ENCODE measurements at regions not wholly inside any gene's neighbourhood (a gene's known extent, or its start where the extent isn't known, plus 50 kb on each side); places are given as distances from the start of the nearest gene placed in this dataset.

- TF ChIP-seq YY1 (IDR thresholded peaks at IDR 0.05; ENCODE audit: extremely low read depth, insufficient replicate concordance, low read depth, low read length) (no peak), SIN3A (IDR thresholded peaks at IDR 0.05; ENCODE audit: low read depth) (no peak), EZH2 (IDR thresholded peaks at IDR 0.05) (no peak), ZFX (IDR thresholded peaks at IDR 0.05) (no peak), POLR2A (IDR thresholded peaks at IDR 0.05; ENCODE audit: borderline replicate concordance, extremely low read depth, insufficient read depth, insufficient read length) (no peak), FOSL1 (IDR thresholded peaks at IDR 0.05; ENCODE audit: low read depth) (no peak), ELF1 (IDR thresholded peaks at IDR 0.05; ENCODE audit: borderline replicate concordance, low read depth) (no peak), SRF (IDR thresholded peaks at IDR 0.05; ENCODE audit: low read depth) (no peak), TCF7L2 (IDR thresholded peaks at IDR 0.05; ENCODE audit: borderline replicate concordance, extremely low read depth, insufficient read depth, insufficient read length) (no peak), MAX (IDR thresholded peaks at IDR 0.05) (no peak), RAD21 (IDR thresholded peaks at IDR 0.05; ENCODE audit: low read depth) (no peak), POLR2AphosphoS5 (IDR thresholded peaks at IDR 0.05; ENCODE audit: low read depth, low read length) (no peak), EZH2phosphoT487 (IDR thresholded peaks at IDR 0.05; ENCODE audit: borderline replicate concordance) (no peak), CEBPB (IDR thresholded peaks at IDR 0.05; ENCODE audit: low read depth) (no peak), CBX3 (IDR thresholded peaks at IDR 0.05; ENCODE audit: low read depth) (no peak), SP1 (IDR thresholded peaks at IDR 0.05; ENCODE audit: low read depth) (no peak), ATF3 (IDR thresholded peaks at IDR 0.05) (no peak)
- TF ChIP-seq, protein P1, sequence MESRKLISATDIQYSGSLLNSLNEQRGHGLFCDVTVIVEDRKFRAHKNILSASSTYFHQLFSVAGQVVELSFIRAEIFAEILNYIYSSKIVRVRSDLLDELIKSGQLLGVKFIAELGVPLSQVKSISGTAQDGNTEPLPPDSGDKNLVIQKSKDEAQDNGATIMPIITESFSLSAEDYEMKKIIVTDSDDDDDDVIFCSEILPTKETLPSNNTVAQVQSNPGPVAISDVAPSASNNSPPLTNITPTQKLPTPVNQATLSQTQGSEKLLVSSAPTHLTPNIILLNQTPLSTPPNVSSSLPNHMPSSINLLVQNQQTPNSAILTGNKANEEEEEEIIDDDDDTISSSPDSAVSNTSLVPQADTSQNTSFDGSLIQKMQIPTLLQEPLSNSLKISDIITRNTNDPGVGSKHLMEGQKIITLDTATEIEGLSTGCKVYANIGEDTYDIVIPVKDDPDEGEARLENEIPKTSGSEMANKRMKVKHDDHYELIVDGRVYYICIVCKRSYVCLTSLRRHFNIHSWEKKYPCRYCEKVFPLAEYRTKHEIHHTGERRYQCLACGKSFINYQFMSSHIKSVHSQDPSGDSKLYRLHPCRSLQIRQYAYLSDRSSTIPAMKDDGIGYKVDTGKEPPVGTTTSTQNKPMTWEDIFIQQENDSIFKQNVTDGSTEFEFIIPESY (IDR thresholded peaks at IDR 0.05; ENCODE audit: extremely low read depth, insufficient replicate concordance, low read length), result no peak
- Histone ChIP-seq H3K9me3 (ENCODE audit: control insufficient read depth in 1 of 2, insufficient read depth in 1 of 2, low read depth in 1 of 2, low read length in 2 of 2) (no peaks in the 10 kb centered on the region; a peak in 1 of 4 replicates), H2AFZ (ENCODE audit: low read depth, low read length, poor library complexity, severe bottlenecking) (no peak overlapping the region), H3K9ac (ENCODE audit: low read length) (no peak overlapping the region), H3K27ac (ENCODE audit: low read depth, low read length) (no peak overlapping the region), H3K4me1 (ENCODE audit: control insufficient read depth in 1 of 2, insufficient read depth in 2 of 2, low read length in 2 of 2) (no peaks in the 10 kb centered on the region), H3K36me3 (ENCODE audit: control insufficient read depth in 1 of 2, insufficient read depth in 2 of 2, low read length in 2 of 2) (no peaks in the 10 kb centered on the region), H3K4me2 (ENCODE audit: low read length) (no peak overlapping the region), H3K27me3 (ENCODE audit: insufficient read depth, low read length) (no peaks in the 10 kb centered on the region), H3K9me2 (ENCODE audit: insufficient read depth) (no peaks in the 10 kb centered on the region), H4K20me1 (ENCODE audit: insufficient read depth) (no peaks in the 10 kb centered on the region), H3K4me3 (replicated peaks in 1 of 2; ENCODE audit: low read depth in 1 of 2, low read length in 2 of 2) (no peak overlapping the region), H3K79me2 (ENCODE audit: insufficient read depth, low read length) (no peaks in the 10 kb centered on the region)
- ATAC-seq (no peak), DNase-seq (ENCODE audit: low read depth, low spot score) (no peak)
- intact Hi-C loops (cut with micrococcal nuclease), result no loop called here
- BruUV-seq (replicated peaks), result no TSS peak
- ChIA-PET CTCF (no interaction called here), POLR2A (no interaction called here), RAD21 (ENCODE audit: low non-redundant PET in 1 of 2, low total read pairs in 2 of 2, uncharacterized antibody in 2 of 2, unreplicated experiment in 2 of 2) (no interaction called here)
Observed at GRCh38 chr16:65634833-65635232, 513.0 kb upstream of the CDH11 start.
